Kasumi-1 (cell line): ENCODE measurements at regions not wholly inside any gene's neighbourhood (a gene's known extent, or its start where the extent isn't known, plus 50 kb on each side); places are given as distances from the start of the nearest gene placed in this dataset.

Experiments
- DNase-seq, 2 experiments: peaks; one replicate each; lab custom pipeline; 2025; lab: John Stamatoyannopoulos, UW

- DNase-seq, result no peak
Measured at GRCh38 chr5:171509467-171509866, 90.0 kb downstream of the FGF18 start.

- DNase-seq, result no peak
Measured at GRCh38 chr5:171512397-171512796, 93.0 kb downstream of the FGF18 start.

GRCh38 chr5:171513591-171513990, 94.1 kb downstream of the FGF18 start:
- no peak for DNase-seq

- no peak for DNase-seq
Measured at GRCh38 chr5:171518916-171519315, 99.5 kb downstream of the FGF18 start.

GRCh38 chr5:171520300-171521174, 101.1 kb downstream of the FGF18 start:
- no peak for DNase-seq

GRCh38 chr5:171521219-171521633, 101.8 kb downstream of the FGF18 start:
- no peak for DNase-seq

GRCh38 chr5:171521679-171522078, 102.2 kb downstream of the FGF18 start:
- no peak for DNase-seq

- no peak for DNase-seq
Measured at GRCh38 chr5:171523781-171524180, 104.3 kb downstream of the FGF18 start.

- no peak for DNase-seq
Measured at GRCh38 chr5:171524466-171524865, 105.0 kb downstream of the FGF18 start.

GRCh38 chr5:171525085-171525484, 105.6 kb downstream of the FGF18 start:
- DNase-seq, result no peak

- no peak for DNase-seq
Measured at GRCh38 chr5:171528036-171528435, 108.6 kb downstream of the FGF18 start.

GRCh38 chr5:171528865-171529614, 109.6 kb downstream of the FGF18 start:
- DNase-seq, result no peak

- DNase-seq, result no peak
Measured at GRCh38 chr5:171531638-171532037, 112.2 kb downstream of the FGF18 start.

GRCh38 chr5:171533153-171533552, 113.7 kb downstream of the FGF18 start:
- no peak for DNase-seq

GRCh38 chr5:171534043-171534895, 114.8 kb downstream of the FGF18 start:
- no peak for DNase-seq

GRCh38 chr5:171535162-171535561, 115.7 kb downstream of the FGF18 start:
- DNase-seq, result no peak

GRCh38 chr5:171537070-171537849, 117.8 kb downstream of the FGF18 start:
- no peak for DNase-seq

GRCh38 chr5:171537923-171538537, 118.6 kb downstream of the FGF18 start:
- DNase-seq, result no peak

- no peak for DNase-seq
Measured at GRCh38 chr5:171538681-171539080, 119.2 kb downstream of the FGF18 start.

- no peak for DNase-seq
Measured at GRCh38 chr5:171540865-171541264, 121.4 kb downstream of the FGF18 start.

- no peak for DNase-seq
Measured at GRCh38 chr5:171541341-171541776, 121.9 kb downstream of the FGF18 start.
